Smooth muscle cell (in vitro differentiated cells): ENCODE measurements at regions not wholly inside any gene's neighbourhood (a gene's known extent, or its start where the extent isn't known, plus 50 kb on each side); places are given as distances from the start of the nearest gene placed in this dataset.

Experiments
- DNase-seq: peaks from one replicate; lab custom pipeline; 2025; ENCODE audit not compliant: unreplicated experiment; lab: John Stamatoyannopoulos, UW
- H2AFZ ChIP-seq: fragments of 200-600 bp; sonication (generic); 2 replicates; pipeline ENCODE4 v1.6.0; 2016; ENCODE audit warnings: antibody characterized with exemption, low read depth, mild to moderate bottlenecking
- H3F3A ChIP-seq: fragments of 200-600 bp; sonication (generic); 2 replicates; pipeline ENCODE4 v1.6.0; 2017; ENCODE audit warnings: antibody characterized with exemption, low read depth
- H3K27ac ChIP-seq: fragments of 200-600 bp; sonication (generic); 2 replicates; pipeline ENCODE4 v1.5.1; 2016; ENCODE audit warnings: low read depth, mild to moderate bottlenecking
- H3K27me3 ChIP-seq: fragments of 200-600 bp; sonication (generic); 2 replicates; pipeline ENCODE4 v1.6.1; 2016; ENCODE audit warnings: low read depth, mild to moderate bottlenecking
- H3K36me3 ChIP-seq: fragments of 200-600 bp; sonication (generic); 2 replicates; pipeline ENCODE4 v1.5.1; 2016; ENCODE audit warnings: low read depth
- H3K4me1 ChIP-seq: fragments of 200-600 bp; sonication (generic); 2 replicates; pipeline ENCODE4 v1.5.1; 2016; ENCODE audit warnings: low read depth
- H3K4me2 ChIP-seq: fragments of 200-600 bp; sonication (generic); 2 replicates; pipeline ENCODE4 v1.6.0; 2016; ENCODE audit warnings: mild to moderate bottlenecking
- H3K4me3 ChIP-seq: fragments of 200-600 bp; sonication (generic); 2 replicates; pipeline ENCODE4 v1.5.1; 2016; ENCODE audit warnings: mild to moderate bottlenecking
- H3K79me2 ChIP-seq: fragments of 200-600 bp; sonication (generic); 2 replicates; pipeline ENCODE4 v1.6.0; 2016; ENCODE audit warnings: low read depth, mild to moderate bottlenecking
- H3K9ac ChIP-seq: fragments of 200-600 bp; sonication (generic); 2 replicates; pipeline ENCODE4 v1.6.0; 2016; ENCODE audit warnings: low read depth
- H3K9me3 ChIP-seq: fragments of 200-600 bp; sonication (generic); replicated peaks from 2 replicates; pipeline ENCODE4 v1.5.1; 2016; ENCODE audit warnings: low read depth
- H4K20me1 ChIP-seq: fragments of 200-600 bp; sonication (generic); 2 replicates; pipeline ENCODE4 v1.6.0; 2016; ENCODE audit warnings: low read depth
- WGBS: methylation state at CpG from one replicate; pipeline ENCODE4 v1.1.7; 2016; ENCODE audit warnings: low lambda C conversion rate; 5-methylcytosine and 5-hydroxymethylcytosine counted together
- TF ChIP-seq, protein P1 (sequence below): fragments of 200-600 bp; sonication (generic); IDR thresholded peaks from 2 replicates; pipeline ENCODE4 v1.5.1; 2017; ENCODE audit warnings: borderline replicate concordance, mild to moderate bottlenecking, antibody characterized with exemption; ENCODE audit not compliant: insufficient read depth, poor library complexity, severe bottlenecking

DNA sequence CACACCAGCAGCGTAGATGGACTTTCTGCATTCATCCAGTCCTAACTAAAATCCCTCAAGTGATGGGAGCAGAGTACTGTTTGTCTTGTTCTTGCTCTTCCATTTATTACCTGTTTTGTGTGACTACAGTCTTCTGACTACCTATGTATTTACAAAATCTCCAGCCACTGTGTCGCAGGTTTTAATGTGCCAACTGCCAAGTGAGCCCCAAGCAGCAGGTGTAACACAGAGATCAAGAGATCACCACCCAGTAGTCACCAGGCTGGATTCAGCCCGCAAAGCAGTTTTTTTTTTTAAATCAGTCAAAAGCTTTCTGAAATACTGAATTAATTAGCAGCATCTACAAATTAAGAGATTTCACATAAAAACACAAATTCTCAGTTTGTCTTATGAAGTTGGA is 724.1 kb upstream of the USP15 start:
- Histone ChIP-seq H3K27ac (no peak overlapping the region), H3K79me2 (no peaks in the 10 kb centered on the region), H3K27me3 (no peaks in the 10 kb centered on the region), H3K4me2 (no peak overlapping the region), H4K20me1 (no peaks in the 10 kb centered on the region), H3K4me3 (no peak overlapping the region), H3K9ac (no peak overlapping the region), H2AFZ (no peak overlapping the region), H3K4me1 (no peaks in the 10 kb centered on the region), H3K9me3 (no peaks in the 10 kb centered on the region), H3K36me3 (no peaks in the 10 kb centered on the region), H3F3A (no peaks in the 10 kb centered on the region)
- TF ChIP-seq, protein P1, sequence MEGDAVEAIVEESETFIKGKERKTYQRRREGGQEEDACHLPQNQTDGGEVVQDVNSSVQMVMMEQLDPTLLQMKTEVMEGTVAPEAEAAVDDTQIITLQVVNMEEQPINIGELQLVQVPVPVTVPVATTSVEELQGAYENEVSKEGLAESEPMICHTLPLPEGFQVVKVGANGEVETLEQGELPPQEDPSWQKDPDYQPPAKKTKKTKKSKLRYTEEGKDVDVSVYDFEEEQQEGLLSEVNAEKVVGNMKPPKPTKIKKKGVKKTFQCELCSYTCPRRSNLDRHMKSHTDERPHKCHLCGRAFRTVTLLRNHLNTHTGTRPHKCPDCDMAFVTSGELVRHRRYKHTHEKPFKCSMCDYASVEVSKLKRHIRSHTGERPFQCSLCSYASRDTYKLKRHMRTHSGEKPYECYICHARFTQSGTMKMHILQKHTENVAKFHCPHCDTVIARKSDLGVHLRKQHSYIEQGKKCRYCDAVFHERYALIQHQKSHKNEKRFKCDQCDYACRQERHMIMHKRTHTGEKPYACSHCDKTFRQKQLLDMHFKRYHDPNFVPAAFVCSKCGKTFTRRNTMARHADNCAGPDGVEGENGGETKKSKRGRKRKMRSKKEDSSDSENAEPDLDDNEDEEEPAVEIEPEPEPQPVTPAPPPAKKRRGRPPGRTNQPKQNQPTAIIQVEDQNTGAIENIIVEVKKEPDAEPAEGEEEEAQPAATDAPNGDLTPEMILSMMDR, result no peak
- 87% methylated on average over 3 of the region's 3 CpGs for WGBS
- no peak for DNase-seq

DNA sequence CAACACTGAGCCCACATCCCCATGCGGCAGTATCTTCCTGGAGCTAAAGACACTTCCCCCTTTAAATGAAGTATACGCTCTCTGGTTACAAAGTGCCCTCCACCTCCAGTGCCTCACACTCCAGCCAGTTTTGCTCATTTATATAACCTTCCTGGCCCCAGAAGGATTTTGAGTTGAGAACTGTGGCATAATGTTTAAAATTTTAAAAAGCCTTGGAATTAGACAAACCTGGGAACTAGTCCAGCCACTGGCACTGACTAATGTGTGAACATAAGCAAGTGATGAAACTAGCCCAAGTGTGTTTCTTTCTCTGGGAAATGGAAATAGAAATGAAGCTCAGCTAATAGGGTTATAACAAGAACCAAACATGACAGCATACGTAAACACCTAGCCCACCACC is 723.7 kb upstream of the USP15 start:
- Histone ChIP-seq H3K4me2 (no peak overlapping the region), H3K9me3 (no peaks in the 10 kb centered on the region), H3K36me3 (no peaks in the 10 kb centered on the region), H2AFZ (no peak overlapping the region), H3K4me1 (no peaks in the 10 kb centered on the region), H4K20me1 (no peaks in the 10 kb centered on the region), H3K27me3 (no peaks in the 10 kb centered on the region), H3K79me2 (no peaks in the 10 kb centered on the region), H3K9ac (no peak overlapping the region), H3K4me3 (no peak overlapping the region), H3F3A (no peaks in the 10 kb centered on the region), H3K27ac (no peak overlapping the region)
- WGBS, result 94% methylated on average over 3 of the region's 3 CpGs
- DNase-seq, result no peak
- TF ChIP-seq, protein P1, result no peak

DNA sequence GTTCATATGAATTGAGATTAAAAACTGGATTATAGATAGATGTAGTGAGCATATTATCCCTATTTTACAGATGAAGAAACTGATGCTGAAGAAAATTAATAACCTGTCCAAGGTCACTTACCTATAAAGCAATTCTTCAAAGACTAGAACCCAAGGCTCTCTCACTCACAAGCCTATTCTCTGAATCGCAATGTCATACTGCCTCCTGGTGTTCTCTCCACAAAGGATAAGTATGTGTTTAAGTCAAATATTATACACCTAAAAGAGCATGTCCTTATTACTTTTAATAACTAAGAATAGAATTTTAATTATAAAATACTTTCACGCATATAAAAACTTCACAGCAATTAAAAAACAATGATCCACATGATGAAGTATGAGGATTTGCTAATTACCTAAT is 721.3 kb upstream of the USP15 start:
- Histone ChIP-seq H4K20me1 (no peaks in the 10 kb centered on the region), H3K4me2 (no peak overlapping the region), H3K4me1 (no peaks in the 10 kb centered on the region), H3K27ac (no peak overlapping the region), H3K9me3 (no peaks in the 10 kb centered on the region), H3K79me2 (no peaks in the 10 kb centered on the region), H3K4me3 (no peak overlapping the region), H3K36me3 (no peaks in the 10 kb centered on the region), H3K27me3 (no peaks in the 10 kb centered on the region), H2AFZ (no peak overlapping the region), H3K9ac (no peak overlapping the region), H3F3A (no peaks in the 10 kb centered on the region)
- TF ChIP-seq, protein P1, result peak; percentile 27
- no peak for DNase-seq
- 50% methylated on average over 2 of the region's 2 CpGs for WGBS

DNA sequence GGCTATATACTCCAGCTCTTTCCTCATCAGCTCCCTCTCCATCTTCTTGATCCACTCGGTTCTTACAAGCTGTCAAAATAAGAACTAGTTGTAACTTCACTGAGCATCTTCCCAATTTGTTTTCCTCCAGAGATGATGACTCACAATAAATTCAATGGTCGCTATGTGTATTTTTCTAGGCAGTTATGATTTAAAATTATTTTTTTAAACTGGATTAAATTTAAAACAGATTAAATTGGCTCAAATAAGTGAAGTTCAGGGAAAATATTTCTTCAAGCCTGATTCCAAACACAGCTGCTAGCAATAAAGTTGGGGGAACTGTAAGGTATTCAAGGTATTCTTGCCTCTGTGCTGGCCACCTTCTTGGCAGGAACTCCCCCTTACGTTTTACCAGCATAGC is 717.7 kb upstream of the USP15 start:
- no peak for DNase-seq
- 74% methylated on average over 3 of the region's 3 CpGs for WGBS
- no peaks in the 10 kb centered on the region for H3K36me3 ChIP-seq
- H3F3A ChIP-seq, result no peaks in the 10 kb centered on the region
- H3K27ac ChIP-seq, result no peak overlapping the region
- no peak overlapping the region for H2AFZ ChIP-seq
- no peak overlapping the region for H3K4me2 ChIP-seq
- no peaks in the 10 kb centered on the region for H3K79me2 ChIP-seq
- H3K4me1 ChIP-seq, result no peaks in the 10 kb centered on the region
- H3K27me3 ChIP-seq, result no peaks in the 10 kb centered on the region
- TF ChIP-seq, protein P1, result no peak
- H3K9me3 ChIP-seq, result no peaks in the 10 kb centered on the region
- H4K20me1 ChIP-seq, result no peaks in the 10 kb centered on the region
- no peak overlapping the region for H3K4me3 ChIP-seq
- no peak overlapping the region for H3K9ac ChIP-seq
